PFSK-1 (cell line): ENCODE measurements at regions not wholly inside any gene's neighbourhood (a gene's known extent, or its start where the extent isn't known, plus 50 kb on each side); places are given as distances from the start of the nearest gene placed in this dataset.

Experiments used
- FOXP2 ChIP-seq: optimal IDR thresholded peaks from 2 replicates; pipeline ENCODE3; 2011; ENCODE audit warnings: borderline replicate concordance, control low read depth, inconsistent platforms; ENCODE audit not compliant: insufficient read depth; ENCODE audit errors: extremely low read length, extremely low read depth
- POLR2AphosphoS5 ChIP-seq: IDR thresholded peaks from 2 replicates; pipeline ENCODE4 v1.6.1; 2012; ENCODE audit warnings: low read depth, mild to moderate bottlenecking, control low read depth, low read length, moderate library complexity
- REST ChIP-seq, 2 experiments: IDR thresholded peaks; 2 replicates each; pipeline versions ENCODE4 v1.6.1 to v1.8.0; 2011 to 2012; ENCODE audit warnings: low read depth in 2 of 2, low read length in 2 of 2, control low read depth in 1 of 2, inconsistent platforms in 1 of 2, mild to moderate bottlenecking in 1 of 2, moderate library complexity in 1 of 2; ENCODE audit not compliant: insufficient read depth in 1 of 2
- SIN3A ChIP-seq: IDR thresholded peaks from 2 replicates; pipeline ENCODE4 v1.6.1; 2012; ENCODE audit warnings: mild to moderate bottlenecking, low read length, moderate library complexity, borderline replicate concordance; ENCODE audit not compliant: insufficient read depth
- TAF1 ChIP-seq: IDR thresholded peaks from 2 replicates; pipeline ENCODE4 v1.6.1; 2012; ENCODE audit warnings: low read length, control low read depth, borderline replicate concordance; ENCODE audit not compliant: insufficient read depth

GRCh38 chr15:61661791-61662190 is 398.5 kb downstream of the VPS13C start:
- TF ChIP-seq REST (IDR thresholded peaks at IDR 0.05; ENCODE audit: insufficient read depth in 1 of 2, low read depth in 2 of 2, low read length in 2 of 2) (no peak), TAF1 (no peak), FOXP2 (no peak), POLR2AphosphoS5 (no peak), SIN3A (no peak)

GRCh38 chr15:61660579-61660978 is 399.7 kb downstream of the VPS13C start:
- no peak for TF ChIP-seq REST (IDR thresholded peaks at IDR 0.05; ENCODE audit: insufficient read depth in 1 of 2, low read depth in 2 of 2, low read length in 2 of 2)
- no peak for TF ChIP-seq POLR2AphosphoS5
- TF ChIP-seq TAF1 = no peak
- no peak for TF ChIP-seq FOXP2
- TF ChIP-seq SIN3A = no peak

GRCh38 chr15:61659566-61660190 is 400.6 kb downstream of the VPS13C start:
- TF ChIP-seq POLR2AphosphoS5 (no peak), SIN3A (no peak), TAF1 (no peak)

- no peak for TF ChIP-seq REST (IDR thresholded peaks at IDR 0.05; ENCODE audit: insufficient read depth in 1 of 2, low read depth in 2 of 2, low read length in 2 of 2)
These were observed 402.8 kb downstream of the VPS13C start for GRCh38 chr15:61657461-61657860.

- TF ChIP-seq TAF1 (no peak), POLR2AphosphoS5 (no peak), REST (IDR thresholded peaks at IDR 0.05; ENCODE audit: insufficient read depth in 1 of 2, low read depth in 2 of 2, low read length in 2 of 2) (no peak), FOXP2 (no peak), SIN3A (no peak)
These were observed 403.9 kb downstream of the VPS13C start for GRCh38 chr15:61656391-61656790.

- TF ChIP-seq SIN3A (no peak), TAF1 (no peak), FOXP2 (no peak), POLR2AphosphoS5 (no peak), REST (IDR thresholded peaks at IDR 0.05; ENCODE audit: insufficient read depth in 1 of 2, low read depth in 2 of 2, low read length in 2 of 2) (no peak)
These were observed 404.4 kb downstream of the VPS13C start for GRCh38 chr15:61655881-61656280.
